GM12875 (cell line): ENCODE measurements at regions not wholly inside any gene's neighbourhood (a gene's known extent, or its start where the extent isn't known, plus 50 kb on each side); places are given as distances from the start of the nearest gene placed in this dataset.

Source experiments
- H3K4me3 ChIP-seq: one replicate; pipeline ENCODE4 v1.5.1; 2011; ENCODE audit warnings: low read depth, low read length, control low read depth
- TF ChIP-seq, protein P1 (sequence below): IDR thresholded peaks from 2 replicates; pipeline ENCODE4 v1.5.1; 2011; ENCODE audit warnings: low read depth, mild to moderate bottlenecking, control low read depth, inconsistent platforms, low read length, moderate library complexity, borderline replicate concordance; ENCODE audit not compliant: insufficient read depth

DNA sequence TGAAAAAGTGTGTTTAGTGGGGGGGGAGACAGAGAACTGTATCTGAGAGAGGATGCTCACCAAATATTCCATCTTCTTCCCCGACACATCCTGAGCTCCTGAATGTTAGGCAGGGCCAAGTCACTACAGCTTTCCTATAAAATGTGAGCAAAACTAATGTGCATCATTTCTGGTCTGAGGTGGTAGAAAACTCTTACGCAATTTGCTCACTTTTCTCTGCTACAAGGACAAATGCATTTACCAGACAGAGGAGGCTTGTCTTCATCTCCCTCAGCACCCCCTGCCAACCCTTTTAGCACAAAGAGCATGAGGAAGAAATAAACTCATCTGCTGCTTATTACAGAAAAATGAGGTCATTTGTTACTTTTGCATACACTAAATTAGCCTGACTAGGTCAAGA lies 554.0 kb downstream of the RNF144A start:
- no peak overlapping the region for H3K4me3 ChIP-seq
- TF ChIP-seq, protein P1, sequence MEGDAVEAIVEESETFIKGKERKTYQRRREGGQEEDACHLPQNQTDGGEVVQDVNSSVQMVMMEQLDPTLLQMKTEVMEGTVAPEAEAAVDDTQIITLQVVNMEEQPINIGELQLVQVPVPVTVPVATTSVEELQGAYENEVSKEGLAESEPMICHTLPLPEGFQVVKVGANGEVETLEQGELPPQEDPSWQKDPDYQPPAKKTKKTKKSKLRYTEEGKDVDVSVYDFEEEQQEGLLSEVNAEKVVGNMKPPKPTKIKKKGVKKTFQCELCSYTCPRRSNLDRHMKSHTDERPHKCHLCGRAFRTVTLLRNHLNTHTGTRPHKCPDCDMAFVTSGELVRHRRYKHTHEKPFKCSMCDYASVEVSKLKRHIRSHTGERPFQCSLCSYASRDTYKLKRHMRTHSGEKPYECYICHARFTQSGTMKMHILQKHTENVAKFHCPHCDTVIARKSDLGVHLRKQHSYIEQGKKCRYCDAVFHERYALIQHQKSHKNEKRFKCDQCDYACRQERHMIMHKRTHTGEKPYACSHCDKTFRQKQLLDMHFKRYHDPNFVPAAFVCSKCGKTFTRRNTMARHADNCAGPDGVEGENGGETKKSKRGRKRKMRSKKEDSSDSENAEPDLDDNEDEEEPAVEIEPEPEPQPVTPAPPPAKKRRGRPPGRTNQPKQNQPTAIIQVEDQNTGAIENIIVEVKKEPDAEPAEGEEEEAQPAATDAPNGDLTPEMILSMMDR = no peak

DNA sequence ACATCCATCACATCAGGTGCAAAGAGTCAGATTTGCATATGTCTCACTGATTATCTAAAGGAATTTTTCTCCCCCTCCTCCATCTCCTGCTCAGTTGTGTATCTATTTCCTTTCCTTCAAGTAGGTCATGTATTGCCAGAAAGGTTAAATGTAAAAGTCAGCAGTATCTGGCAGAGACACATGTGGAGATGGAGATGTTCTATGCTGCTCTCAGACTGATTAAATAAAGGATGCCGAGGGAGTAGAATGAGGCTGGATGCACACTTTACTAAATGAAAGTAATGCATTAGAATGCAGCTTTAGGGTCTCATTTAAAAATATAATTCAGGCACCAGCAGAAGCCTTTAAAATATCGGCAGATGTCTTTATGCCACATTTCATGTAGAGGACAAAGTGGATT lies 555.3 kb downstream of the RNF144A start:
- TF ChIP-seq, protein P1 = no peak
- H3K4me3 ChIP-seq = no peak overlapping the region

DNA sequence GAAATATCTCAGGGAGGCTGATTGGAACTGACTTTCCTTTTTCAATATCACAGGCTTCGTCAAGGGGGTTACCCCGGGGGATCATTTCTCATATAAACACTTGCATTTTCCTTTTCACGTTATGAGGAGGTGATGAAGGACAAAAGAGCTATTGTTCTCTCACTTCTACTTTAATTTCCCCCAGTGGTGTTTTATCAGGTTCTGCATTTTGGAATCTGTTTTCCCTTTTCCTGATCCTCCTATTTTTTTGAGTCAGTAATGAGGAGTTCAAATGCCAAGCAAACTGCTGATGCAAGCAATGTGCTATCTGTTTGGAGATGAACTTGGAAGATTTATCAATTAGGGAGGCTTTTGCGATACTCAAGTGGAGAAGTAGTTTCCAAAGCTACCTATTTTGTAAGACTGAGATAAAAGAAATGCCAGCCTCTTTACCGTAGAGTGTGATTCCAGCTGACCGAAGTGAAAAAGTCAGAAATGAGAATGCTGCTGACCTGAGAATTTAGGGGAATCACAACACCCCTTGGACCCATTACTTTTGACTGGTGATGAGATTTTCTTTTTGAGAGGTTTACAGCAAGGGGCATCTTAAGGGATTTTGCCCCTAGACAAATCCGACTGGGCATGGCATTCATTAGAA lies 556.0 kb downstream of the RNF144A start:
- no peak overlapping the region for H3K4me3 ChIP-seq
- TF ChIP-seq, protein P1 = no peak

DNA sequence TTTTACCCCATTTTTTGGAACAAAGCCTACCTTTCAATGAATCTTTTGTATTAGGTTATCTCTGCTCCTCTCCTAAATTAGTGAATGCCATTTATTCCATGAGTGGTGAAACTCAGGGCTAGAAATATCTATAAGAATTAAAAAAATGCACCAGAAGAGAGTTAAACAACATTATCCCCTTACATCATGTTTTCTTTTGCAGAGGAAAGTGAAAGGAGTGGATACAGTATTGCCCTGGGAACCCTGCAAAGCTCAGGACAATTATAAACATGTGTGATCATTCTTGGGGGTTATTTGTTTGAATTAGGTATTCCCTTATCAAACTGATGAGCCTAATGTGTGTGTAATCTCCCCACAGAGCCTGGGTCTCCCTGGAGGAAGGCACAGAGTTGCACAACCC lies 559.2 kb downstream of the RNF144A start:
- H3K4me3 ChIP-seq = no peak overlapping the region
- TF ChIP-seq, protein P1 = no peak

DNA sequence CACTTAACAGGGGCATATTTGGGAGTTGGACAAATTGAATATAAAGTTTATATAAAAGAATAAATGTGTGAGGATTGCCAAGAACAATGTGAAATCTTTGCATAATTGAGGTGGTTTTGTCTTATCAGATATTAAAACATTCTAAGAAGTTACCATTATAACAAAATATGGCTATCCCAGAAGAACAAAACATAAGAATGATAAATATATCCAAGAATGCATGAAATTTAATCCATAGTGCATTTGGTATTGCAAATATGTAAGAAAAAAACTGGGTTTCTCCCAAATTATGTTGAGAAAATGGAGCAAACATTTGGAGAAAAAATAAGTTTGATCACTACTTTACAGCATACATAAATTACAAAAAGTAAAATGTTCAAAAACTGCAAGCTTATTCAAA lies 562.4 kb downstream of the RNF144A start:
- TF ChIP-seq, protein P1 = no peak
- no peak overlapping the region for H3K4me3 ChIP-seq

DNA sequence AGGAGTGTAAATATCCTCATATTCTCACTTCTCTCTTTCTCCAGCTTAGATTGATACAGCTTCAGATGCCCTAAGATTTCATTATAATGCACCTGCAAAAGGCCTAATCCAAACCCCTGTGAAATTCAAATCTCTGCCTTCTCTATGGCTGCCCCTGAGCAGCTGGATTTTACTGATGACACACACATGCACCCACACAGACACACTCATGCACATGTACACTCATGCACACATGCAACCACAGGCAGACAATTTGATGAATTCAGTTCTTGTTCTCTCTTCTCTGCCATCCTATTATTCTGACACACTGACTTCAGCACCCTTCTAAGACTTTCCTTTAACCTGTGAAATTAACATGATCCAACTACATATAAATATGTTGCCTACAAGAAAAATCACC lies 563.2 kb downstream of the RNF144A start:
- H3K4me3 ChIP-seq = no peak overlapping the region
- TF ChIP-seq, protein P1 = no peak

DNA sequence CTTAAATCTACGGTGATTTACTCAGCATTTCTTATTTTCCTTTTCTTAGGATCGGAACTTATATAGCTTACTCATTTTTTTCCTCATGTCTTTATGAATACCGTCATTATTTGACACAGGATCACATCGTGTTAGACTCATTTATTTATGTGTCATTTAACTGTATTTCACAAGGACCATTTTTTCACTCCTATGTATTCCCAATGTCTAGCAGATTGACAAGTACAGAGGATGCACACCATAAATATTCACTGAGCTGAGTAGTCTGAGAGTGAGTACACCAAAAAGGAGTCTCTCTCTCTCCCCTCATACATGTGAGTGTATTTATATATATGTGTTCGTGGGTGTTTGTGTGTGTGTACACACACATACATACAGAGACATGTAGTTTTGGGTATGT lies 573.5 kb downstream of the RNF144A start:
- no peak overlapping the region for H3K4me3 ChIP-seq
- TF ChIP-seq, protein P1 = no peak
